ENCODE measurements at regions not wholly inside any gene's neighbourhood (a gene's known extent, or its start where the extent isn't known, plus 50 kb on each side); places are given as distances from the start of the nearest gene placed in this dataset.

DNA sequence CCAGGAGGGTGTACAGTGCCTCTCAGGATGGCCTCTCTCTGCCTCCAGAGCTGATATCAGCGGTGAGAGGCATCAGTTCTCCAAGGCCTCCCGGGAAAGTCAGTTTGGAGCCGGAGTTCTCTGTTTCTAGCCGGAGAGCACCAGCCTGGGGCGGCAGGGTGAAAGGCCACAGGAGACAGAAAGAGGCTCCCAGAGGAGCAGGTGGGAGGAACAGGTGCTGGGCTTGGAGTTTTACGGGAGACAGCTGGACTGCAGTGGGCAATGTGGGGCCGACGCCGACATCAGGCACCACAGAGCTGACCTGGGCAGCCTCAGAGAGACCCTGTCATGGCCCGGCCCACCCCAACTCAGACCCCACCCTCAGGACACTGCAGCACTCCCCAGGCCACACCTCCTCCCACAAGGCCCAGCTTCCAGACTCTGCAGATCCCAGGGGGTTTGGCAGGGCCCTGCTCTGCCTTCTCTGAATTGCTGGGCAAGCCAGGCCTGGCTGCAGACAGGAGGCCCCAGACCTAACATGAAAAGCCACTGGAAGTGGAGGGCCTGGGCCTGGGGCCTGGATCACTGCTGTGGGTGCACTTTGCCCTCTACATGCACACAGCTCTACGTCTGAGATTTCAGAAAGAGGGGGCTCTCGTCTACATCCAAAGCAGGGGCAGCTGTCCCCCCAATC is 885.6 kb downstream of the BRD1 start:
- FAIRE-seq (no peak), DNase-seq (ENCODE audit: low spot score) (no peak)

DNA sequence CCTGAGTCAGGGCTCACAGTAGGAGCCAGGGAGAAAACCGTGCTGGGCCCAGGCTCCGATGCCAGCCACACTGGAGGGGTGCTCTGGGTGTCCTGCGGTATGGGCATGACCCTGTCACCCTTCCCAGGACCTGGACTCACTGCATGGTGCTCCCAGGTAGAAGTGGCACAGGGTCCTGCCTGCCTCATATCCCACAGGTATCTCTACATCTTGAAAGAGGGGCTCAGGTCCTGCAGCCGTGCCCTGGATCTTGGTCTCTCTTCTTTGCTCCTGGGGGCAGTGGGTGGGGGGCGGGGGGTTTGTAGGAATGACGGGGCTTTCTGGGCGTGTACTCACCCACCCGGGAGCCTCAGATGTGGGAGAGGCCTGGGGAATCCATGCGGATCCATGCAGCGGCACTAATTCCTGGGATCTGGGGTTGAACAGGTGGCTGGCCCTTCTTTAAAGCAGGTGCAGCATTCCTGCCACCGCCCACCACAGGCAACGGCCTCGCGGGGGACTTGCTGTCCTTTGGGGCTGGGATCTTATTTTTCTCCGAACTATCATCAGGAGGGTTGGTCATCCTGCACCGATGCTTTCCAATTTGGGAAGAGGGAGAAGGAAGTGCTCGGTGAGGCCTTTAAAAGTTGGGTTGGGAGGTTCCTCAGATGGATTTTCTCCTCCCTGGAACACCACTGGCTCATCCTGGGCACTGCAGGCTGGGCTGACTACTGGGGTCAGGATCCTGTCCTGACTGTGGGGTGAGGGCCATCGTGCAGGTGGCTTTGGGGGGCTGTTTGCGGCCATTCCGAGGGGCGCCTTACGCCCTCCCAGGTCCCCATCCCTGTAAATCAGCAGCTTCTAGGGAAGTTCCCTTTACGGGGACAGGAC is 886.4 kb downstream of the BRD1 start:
- DNase-seq (ENCODE audit: low spot score) (no peak), FAIRE-seq (no peak)

DNA sequence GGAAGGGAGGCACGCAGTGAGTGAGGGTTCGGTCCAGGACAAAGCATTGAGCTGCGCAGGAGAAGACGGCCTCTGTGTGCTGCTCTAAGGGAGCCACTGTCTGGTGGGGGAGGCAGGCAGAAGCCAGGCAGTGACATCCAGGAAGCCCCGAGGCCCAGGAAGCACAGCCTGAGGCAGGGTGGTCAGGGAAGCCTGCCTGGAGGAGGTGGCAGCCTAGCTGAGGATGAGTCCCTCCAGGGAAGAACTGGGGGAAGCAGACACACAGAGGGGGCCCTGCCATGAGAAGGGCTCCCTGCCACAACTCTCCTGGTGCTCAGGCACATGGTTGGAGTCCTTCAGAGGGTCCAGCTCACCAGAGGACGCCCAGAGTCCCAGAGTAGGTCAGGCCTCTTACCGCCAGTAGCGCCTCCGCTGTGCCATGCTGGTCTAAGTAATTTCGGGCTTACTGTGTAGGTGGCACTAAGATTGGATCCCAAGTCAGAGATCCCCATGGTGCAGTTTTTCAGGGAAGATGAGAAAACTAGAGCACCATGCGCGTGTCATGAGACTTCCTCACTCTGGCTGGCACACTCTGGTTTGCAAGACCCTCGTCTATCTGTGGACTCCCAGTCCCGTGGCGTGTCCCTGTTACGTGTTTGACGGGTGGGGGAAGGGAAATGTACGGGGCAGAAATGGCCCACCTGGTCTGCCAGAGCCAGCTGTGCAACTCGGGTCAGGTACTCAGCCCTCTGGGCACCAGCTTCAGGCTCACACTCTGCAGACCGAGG is 887.2 kb downstream of the BRD1 start:
- DNase-seq (ENCODE audit: low spot score) = no peak
- FAIRE-seq = no peak

DNA sequence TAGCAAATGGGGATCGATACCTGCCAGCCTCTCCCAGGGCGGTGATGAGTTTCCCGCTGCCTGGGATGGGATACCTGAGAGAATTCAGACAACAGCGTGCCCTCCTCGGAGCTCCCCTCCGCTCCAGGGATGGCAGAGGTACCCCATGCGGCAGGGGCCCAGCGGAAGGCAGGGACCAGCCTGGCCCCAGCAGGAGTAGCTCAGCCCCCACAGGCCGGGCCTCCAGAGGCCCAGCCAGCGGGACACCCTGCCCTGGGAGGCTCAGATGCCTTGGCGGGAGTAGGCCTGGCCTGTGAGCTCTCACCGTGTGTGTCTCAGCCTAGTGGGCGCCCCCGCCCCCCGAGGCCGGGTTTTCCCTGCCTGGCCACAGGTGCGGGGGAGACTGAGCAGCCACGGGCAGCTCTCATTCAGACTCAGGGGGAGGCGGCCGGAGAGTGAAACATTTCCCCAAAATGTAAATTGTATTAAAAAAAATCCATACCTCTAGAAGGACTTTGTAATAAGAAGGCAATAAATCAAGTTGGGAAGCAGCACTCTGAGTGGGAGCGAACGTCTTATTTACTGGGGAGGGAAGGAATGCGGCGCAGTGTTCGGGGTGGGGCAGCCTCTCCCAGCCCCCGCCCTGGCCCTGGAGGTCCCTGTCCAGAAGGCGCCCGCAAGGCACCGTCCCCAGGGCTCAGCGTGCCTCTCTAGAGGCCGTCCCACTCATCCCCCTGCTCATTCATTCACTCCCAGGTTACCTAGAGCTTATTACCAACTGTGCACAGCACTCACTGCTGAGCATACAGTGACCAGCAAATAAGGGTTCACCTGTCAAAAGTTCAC is 888.0 kb downstream of the BRD1 start:
- FAIRE-seq (no peak), DNase-seq (ENCODE audit: low spot score) (no peak)

DNA sequence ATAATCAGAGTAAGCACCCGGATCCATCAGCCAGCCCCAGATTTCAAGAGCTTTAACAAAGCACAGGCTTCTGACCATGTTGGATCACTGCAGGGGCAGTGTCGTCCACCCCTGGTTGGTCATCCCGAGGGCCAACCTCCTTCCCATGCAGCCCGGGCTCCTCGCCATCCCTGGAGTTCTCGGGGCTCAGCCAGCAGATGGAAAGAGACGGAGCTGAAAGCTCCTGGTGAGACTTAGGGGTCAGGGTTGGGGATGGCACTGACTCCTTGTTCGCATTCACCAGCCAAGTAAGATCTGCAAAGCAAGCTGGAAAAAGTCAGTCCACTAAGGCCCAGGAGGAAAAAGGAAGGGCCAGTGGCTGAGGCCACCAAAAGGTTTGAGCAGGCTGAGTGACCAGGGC is 888.9 kb downstream of the BRD1 start:
- DNase-seq (ENCODE audit: low spot score) = no peak
- FAIRE-seq = no peak

DNA sequence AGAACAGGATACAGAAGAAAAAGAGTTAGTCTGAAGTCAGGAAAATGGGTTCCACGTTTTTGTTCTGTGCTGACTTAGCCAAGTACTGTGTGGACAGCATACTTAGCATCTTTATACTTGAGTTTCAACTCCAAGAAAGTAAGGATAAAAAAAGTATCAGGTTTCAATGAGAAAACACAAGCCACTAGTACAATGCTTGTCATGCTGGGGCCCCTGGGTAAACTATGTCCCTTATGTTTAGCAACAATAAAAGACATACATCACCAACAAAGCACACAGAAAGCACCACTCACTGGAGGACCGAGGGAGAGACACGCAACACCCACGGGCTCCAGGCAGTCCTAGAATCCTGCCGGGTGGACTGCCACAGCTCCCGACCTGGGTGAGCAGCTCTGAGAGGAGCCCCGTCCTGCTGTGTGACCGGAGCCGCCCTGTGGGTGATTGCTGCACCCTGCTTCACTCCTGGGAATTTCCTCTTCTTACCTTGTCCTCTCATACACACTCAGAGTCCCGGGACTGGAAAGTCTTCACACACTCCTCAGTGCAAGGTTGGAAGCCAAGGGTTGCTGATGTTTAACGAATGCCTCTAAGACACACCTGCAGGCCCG is 890.5 kb downstream of the BRD1 start:
- no peak for DNase-seq (ENCODE audit: low spot score)
- FAIRE-seq = no peak

DNA sequence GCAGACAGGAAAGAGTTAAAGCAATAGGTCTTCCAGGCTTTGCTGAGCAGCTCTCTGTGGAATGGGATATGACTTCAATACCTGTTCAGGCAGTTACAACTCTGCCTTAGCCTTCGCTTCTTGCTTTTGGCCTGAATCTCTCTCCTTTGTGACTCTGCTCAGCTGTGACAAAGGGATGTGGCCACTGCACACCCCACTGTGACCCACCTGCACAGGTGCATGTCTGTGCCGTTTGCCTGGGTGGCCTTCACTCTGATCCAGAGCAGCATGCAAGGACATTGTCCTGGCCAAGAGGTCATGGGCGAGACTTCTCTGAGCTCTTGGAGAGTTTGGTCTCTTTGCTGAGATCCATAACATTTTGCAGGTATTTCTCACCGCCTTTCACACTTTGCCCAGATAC is 891.3 kb downstream of the BRD1 start:
- FAIRE-seq (no peak), DNase-seq (ENCODE audit: low spot score) (no peak)

DNA sequence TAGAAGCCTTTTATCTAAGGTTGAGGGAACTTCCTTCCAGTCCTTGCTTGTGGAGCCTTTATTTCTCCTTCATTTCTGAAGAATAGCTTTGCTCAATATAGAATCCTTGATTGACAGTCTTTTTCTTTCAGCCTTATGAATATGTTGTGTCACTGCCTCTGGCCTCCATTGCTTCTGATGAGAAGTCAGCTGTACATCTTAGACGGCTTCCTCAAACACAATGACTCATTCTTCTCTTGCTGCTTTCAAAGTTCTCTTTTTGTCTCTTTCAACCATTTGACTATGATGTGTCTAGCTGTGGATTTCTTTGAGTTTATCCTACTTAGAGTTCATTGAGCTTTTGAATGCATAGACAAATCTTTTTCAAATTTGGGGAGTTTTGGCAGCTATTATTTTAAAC is 893.2 kb downstream of the BRD1 start:
- no peak for FAIRE-seq
- DNase-seq (ENCODE audit: low spot score) = no peak

DNA sequence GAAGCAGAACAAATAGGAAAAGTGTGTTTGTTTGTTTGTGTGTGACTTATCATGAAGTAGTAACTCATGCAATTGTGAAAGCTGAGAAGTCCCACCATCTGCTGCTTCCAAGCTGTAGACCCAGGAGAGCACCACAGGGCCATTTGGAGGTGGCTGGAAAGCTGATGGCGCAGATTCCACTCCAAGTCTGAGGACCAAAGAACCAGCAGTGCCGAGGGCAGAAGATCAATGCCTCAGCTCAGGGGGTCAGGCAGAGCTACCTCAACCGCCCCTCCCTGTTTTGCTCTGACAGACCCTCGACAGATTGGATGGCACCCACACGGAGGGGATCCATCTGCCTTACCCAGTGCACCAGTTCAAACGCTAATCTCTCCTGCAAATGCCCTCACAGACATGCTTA is 896.2 kb downstream of the BRD1 start:
- FAIRE-seq = no peak
- DNase-seq (ENCODE audit: low spot score) = no peak

DNA sequence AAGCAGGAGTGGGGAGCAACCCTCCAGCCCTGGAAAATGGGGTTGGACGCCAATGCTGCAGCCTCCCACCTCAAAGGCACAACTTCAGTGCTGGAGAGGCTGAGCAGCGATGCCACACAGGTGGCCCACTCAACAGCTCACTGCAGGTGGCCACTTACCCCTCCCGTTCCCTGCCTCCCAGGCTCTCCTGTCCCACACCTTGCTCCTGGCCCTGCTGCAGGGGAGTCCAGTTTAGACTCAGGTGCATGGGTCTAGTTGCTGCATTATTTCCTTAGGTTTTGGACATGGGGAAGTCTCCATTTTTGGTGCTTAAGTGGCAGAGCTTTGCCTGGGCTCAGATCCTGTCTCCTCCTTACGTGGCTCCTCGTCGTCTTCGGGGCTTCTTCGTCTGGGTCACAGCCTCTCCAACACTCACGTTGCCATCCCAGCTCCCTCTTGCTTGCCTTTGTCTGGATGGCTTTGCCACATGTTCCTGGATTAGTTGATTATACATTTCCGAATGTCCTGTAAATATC is 898.3 kb downstream of the BRD1 start:
- DNase-seq (ENCODE audit: low spot score) (no peak), FAIRE-seq (no peak)

DNA sequence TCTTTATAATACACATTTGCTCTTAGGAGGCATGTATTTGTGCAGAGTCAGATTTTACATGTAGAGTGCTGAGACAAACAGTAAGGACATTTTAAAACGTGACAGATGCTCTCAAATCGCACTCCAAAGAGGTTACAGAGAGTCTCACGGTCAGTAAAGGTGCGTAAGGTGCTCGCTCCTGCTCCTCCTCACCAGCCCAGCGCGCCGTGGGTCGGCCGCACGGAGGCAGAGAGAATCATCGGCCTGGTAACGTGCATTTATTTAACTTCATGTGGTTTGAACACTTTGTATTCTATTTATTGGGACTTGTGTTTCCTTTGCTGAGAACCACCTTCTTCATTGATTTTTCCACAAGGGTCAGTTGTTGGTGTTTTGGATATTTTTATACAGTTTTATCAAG is 900.1 kb downstream of the BRD1 start:
- no peak for DNase-seq (ENCODE audit: low spot score)
- FAIRE-seq = no peak

DNA sequence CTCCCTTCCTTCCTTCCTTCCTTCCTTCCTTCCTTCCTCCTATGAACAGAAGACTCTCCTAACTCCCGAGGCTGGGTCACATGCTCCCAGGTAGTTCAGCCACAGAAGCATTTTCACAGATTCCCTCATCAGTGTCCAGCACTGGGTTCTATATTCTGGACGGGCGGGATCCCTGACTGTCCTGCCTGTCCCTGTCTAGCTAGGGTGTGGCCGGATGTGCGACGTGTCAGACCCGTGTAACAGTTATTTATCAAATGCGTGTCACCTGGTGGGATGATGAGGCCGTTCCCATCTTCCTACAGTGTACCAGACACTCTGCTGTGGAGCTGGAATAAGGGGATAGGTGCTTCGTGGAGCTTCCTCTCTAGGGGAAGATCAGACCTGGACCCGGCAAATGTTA is 901.0 kb downstream of the BRD1 start:
- DNase-seq (ENCODE audit: low spot score) (no peak), FAIRE-seq (no peak)

DNA sequence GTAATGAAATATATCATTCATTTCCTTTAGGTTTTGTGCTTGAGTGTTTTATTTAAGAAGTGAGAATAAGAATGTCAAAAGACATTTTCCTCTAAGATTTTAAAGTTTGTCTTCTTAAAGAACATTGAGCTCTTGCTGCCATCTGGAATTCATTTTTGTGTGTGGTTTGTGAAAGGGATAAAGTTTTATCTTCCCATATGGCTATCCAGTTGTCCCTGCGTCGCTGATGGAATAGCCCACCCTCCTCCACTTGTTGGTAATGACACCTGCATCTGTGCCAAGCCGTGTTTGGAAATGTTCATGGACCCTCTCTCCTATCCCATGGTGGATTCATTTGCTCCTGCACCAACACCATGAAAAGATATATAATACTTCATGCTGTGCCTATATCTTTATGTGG is 901.5 kb downstream of the BRD1 start:
- FAIRE-seq (no peak), DNase-seq (ENCODE audit: low spot score) (no peak)

DNA sequence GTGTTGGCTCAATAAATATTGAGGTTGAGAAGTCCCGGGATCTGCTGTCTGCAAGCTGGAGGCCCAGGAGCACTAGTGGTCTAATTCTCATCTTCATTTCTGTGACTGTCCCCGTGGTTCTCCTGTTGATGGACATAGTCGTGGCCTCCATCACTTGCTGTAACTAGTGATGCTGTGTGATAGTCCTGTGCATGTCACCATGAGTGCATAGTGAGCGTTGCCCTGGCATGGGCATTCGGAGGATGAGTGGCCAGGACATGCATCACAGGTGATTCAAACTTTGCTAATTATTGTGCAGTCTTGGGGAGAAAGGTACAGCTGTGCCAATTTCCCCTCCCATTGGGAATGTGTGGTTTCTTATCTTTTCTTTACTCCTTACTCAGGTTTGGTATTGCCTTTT is 902.2 kb downstream of the BRD1 start:
- no peak for FAIRE-seq

DNA sequence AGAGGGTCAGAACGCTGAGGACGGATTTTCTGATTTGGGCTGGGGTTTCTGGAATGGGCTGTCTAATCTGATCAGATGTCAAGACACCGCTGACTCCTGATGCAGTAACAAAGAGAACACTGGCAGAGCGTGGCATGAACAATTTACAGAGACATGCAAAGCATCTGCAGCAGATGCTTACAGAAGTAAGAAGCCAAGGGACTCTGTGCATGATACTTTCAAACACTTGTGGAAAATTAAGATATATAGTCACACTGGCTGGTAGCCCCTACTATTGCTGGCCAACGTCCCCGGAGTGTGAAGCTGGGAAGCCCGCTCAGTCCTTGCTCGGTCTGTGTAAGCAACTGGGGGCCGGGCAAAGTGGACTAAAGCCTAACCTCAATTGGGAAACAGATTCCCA is 903.7 kb downstream of the BRD1 start:
- FAIRE-seq = no peak
- no peak for DNase-seq (ENCODE audit: low spot score)

More for the DNA sequence above, 902.2 kb downstream of the BRD1 start:
- no peak for DNase-seq (ENCODE audit: low spot score)

DNA sequence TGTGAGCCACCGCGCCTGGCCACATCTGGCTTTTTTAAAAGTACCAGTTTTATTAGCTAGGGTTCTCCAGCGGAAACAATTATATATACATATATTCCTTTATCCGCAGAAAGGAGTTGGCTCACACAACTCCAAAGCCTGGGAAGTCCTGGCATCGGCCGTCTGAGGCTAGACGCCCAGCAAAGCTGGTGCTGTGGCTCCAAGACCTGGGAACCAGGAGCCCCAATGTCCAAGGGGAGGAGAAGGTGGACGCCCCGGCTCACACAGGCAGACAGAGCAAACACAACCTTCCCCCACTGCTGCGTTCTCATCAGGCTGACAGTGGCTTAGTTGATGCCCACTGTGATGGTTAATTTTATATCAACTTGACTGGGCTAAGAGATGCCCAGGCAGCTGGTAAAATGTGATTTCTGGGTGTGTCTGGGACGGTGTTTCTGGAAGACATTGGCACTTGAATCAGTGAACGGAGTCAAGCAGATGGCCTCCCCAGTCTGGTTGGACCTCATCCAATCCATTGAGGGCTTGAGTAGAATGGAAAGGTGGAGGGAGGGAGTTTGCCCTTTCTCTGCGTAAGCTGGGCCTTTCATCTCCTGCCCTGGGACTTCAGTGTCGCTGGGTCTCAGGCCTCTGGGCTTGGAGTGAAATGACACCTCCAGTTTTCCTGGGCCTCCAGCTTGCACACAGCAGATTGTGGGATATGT is 904.4 kb downstream of the BRD1 start:
- FAIRE-seq (no peak), DNase-seq (ENCODE audit: low spot score) (no peak)

DNA sequence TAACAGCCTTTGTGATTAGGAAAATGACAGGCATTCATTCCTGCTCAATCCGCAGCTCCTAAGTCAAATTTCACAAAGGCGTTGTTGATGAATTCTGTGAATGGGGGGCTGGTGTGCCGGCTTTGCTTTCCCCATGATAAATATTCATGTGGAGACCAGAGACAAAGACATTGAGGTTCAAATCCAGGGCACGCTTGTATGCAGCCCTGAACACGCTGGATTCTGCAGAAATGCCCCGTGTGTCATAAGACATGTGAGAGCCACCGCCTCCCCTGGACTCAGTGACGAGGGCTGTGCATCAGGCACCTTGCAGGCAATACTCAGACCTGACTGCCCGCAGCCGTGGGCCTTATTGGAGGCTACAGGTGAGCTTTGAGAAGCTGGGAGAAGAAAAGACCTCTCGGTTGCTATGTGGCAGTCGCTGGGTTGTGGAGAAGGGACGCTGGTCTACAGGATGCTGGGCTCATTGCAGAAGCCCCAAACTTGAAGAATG is 906.2 kb downstream of the BRD1 start:
- FAIRE-seq = no peak
- DNase-seq (ENCODE audit: low spot score) = no peak

DNA sequence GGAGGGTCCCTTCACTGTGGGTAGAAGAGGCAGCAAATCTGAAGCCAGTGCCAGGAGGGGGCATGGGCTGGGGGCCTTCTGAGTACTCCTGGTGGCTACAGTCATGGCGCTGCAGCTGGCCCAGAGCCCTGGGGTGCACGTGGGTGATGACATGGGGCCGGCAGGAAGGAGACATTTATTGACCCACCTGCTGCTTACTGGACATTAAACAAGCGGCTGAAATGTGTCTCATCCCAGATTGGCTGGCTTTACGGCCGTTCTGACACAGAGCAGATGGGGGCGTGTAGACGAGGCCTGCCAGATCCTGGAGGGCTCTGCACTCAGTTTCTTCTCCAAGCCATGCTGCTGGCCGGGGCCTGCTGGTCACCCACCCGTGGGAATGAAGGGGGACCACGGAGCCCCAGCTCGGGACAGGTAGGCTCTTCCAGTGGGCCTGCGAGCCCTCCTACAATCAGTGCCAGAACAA is 906.9 kb downstream of the BRD1 start:
- FAIRE-seq (no peak), DNase-seq (ENCODE audit: low spot score) (no peak)

DNA sequence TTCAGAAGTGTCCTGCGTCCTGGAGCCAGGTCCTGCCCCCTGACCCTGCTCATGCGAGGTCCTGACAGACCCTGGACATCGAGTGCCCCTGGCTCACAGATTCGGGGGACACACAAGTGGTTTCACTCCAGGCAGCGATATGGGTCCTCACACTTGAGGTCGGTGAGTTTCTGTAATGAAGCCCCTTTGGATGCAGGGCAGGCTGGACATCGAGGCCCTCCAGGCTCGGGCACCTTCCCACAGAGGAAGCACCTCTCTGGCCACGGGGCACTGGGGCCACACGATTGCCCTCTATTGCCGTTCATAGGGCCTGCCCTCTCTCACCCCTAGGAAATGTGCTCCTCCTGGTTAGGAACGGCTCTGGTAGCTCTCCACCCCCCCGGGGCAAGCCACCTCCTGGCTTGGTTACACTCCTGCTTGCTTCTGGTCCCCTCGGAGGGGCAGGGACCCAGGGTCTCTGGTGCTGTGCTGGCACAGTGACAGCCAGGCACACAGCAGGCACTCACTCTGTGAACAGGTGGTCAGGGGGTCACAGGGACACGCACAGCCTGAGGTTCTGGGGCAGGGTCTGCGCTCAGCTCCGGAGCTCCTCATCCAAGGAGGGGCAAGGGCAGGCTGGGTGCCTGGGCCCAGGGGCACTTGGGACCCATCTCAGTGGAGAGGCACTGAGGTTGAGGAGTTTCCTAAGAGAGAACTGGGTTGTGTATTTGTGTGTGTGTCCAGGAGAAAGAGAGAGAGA is 907.7 kb downstream of the BRD1 start:
- no peak for DNase-seq (ENCODE audit: low spot score)
- FAIRE-seq = no peak

Measured in RCC 7860 (cell line).